ENCODE measurements at regions not wholly inside any gene's neighbourhood (a gene's known extent, or its start where the extent isn't known, plus 50 kb on each side); places are given as distances from the start of the nearest gene placed in this dataset.

DNA sequence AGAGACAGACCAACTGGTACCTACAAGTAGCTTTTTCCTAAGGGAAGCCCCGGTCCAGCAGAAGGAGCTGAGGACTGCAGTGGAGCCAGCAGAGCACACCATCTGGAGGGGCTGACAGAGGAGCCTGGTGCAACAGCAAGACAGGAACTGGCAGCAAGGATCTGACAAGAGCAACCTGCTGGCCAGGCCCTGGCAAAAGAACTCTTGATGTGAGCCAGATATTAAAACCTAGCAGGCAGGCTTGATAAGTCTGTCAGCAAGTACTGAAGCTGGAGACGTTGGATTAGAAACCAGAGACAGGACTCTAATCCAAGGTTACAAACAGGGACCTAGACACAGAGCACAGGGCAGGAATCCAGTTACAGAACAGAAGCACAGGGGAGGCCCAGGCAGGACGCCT is 260.7 kb upstream of the MGAT5 start:
- TF ChIP-seq POLR2AphosphoS5 (IDR thresholded peaks at IDR 0.05) (no peak), POLR2A (IDR thresholded peaks at IDR 0.05) (no peak)
